ENCODE measurements at regions not wholly inside any gene's neighbourhood (a gene's known extent, or its start where the extent isn't known, plus 50 kb on each side); places are given as distances from the start of the nearest gene placed in this dataset.

GRCh38 chr6:167392631-167393316, 67.9 kb downstream of the TTLL2 start:
- Histone ChIP-seq H3K9ac (ENCODE audit: low read depth in 2 of 2, low read length in 2 of 2) (no peak overlapping the region), H3K4me3 (no peak overlapping the region), H3K27ac (no peak overlapping the region), H3K36me3 (no peaks in the 10 kb centered on the region), H3K27me3 (no peaks in the 10 kb centered on the region), H3K4me1 (no peaks in the 10 kb centered on the region), H3K9me3 (no peaks in the 10 kb centered on the region)
- no peak for DNase-seq
- TF ChIP-seq CTCF (IDR thresholded peaks at IDR 0.05): no peak
- intact Hi-C loops (cut with DNase I): no loop called here

GRCh38 chr6:167393731-167394130, 68.8 kb downstream of the TTLL2 start:
- H3K27me3 ChIP-seq: no peaks in the 10 kb centered on the region
- no peak for TF ChIP-seq CTCF (IDR thresholded peaks at IDR 0.05)
- H3K9me3 ChIP-seq: no peaks in the 10 kb centered on the region
- H3K9ac ChIP-seq (ENCODE audit: low read depth in 2 of 2, low read length in 2 of 2): no peak overlapping the region
- DNase-seq: no peak
- no peak overlapping the region for H3K4me3 ChIP-seq
- H3K4me1 ChIP-seq: no peaks in the 10 kb centered on the region
- H3K27ac ChIP-seq: no peak overlapping the region
- H3K36me3 ChIP-seq: no peaks in the 10 kb centered on the region
- intact Hi-C loops (cut with DNase I): no loop called here

GRCh38 chr6:167394339-167394738, 69.5 kb downstream of the TTLL2 start:
- intact Hi-C loops (cut with DNase I): no loop called here

GRCh38 chr6:167394820-167395219, 69.9 kb downstream of the TTLL2 start:
- DNase-seq: no peak
- intact Hi-C loops (cut with DNase I): no loop called here
- Histone ChIP-seq H3K9me3 (no peaks in the 10 kb centered on the region), H3K36me3 (no peaks in the 10 kb centered on the region), H3K9ac (ENCODE audit: low read depth in 2 of 2, low read length in 2 of 2) (no peak overlapping the region), H3K4me1 (no peaks in the 10 kb centered on the region), H3K27ac (no peak overlapping the region), H3K27me3 (no peaks in the 10 kb centered on the region), H3K4me3 (no peak overlapping the region)
- TF ChIP-seq CTCF (IDR thresholded peaks at IDR 0.05): no peak

More at GRCh38 chr6:167394339-167394738, 69.5 kb downstream of the TTLL2 start:
- H3K9me3 ChIP-seq: no peaks in the 10 kb centered on the region
- H3K4me1 ChIP-seq: no peaks in the 10 kb centered on the region
- no peaks in the 10 kb centered on the region for H3K36me3 ChIP-seq
- no peak overlapping the region for H3K4me3 ChIP-seq
- H3K9ac ChIP-seq (ENCODE audit: low read depth in 2 of 2, low read length in 2 of 2): no peak overlapping the region
- no peak overlapping the region for H3K27ac ChIP-seq
- no peak for DNase-seq
- no peak for TF ChIP-seq CTCF (IDR thresholded peaks at IDR 0.05)
- H3K27me3 ChIP-seq: no peaks in the 10 kb centered on the region

- Histone ChIP-seq H3K27me3 (no peaks in the 10 kb centered on the region), H3K9ac (ENCODE audit: low read depth in 2 of 2, low read length in 2 of 2) (no peak overlapping the region), H3K27ac (no peak overlapping the region), H3K36me3 (no peaks in the 10 kb centered on the region), H3K9me3 (no peaks in the 10 kb centered on the region), H3K4me1 (no peaks in the 10 kb centered on the region), H3K4me3 (no peak overlapping the region)
- DNase-seq: no peak
- TF ChIP-seq CTCF (IDR thresholded peaks at IDR 0.05): no peak
- intact Hi-C loops (cut with DNase I): no loop called here
These were observed 71.3 kb downstream of the TTLL2 start for GRCh38 chr6:167396068-167396658.

Data from colonic mucosa (tissue), 4 donors.